ENCODE measurements at regions not wholly inside any gene's neighbourhood (a gene's known extent, or its start where the extent isn't known, plus 50 kb on each side); places are given as distances from the start of the nearest gene placed in this dataset.

DNA sequence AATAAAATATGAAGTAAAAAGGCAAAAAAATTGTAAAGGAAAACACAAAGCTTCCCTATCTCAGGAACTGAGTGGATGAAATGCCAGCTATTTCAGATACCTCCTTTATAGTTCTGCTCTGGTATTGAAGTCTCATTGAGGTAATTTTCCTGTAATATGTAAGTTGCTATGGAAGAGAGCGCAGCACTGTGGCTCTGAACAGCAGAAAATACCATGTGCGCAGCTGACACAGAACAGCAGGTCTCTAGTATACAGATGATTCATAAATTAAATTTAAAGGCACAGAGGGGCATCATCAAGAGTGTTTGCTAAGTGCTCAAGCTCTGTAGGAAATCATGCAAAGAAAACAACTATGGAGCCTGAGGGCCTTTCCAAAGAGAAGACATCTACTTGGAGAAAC lies 315.3 kb upstream of the CDH7 start:
- TF ChIP-seq POLR2AphosphoS5 (IDR thresholded peaks at IDR 0.05) (no peak), POLR2A (IDR thresholded peaks at IDR 0.05; ENCODE audit: low read depth) (no peak)
- TF ChIP-seq, protein P1, sequence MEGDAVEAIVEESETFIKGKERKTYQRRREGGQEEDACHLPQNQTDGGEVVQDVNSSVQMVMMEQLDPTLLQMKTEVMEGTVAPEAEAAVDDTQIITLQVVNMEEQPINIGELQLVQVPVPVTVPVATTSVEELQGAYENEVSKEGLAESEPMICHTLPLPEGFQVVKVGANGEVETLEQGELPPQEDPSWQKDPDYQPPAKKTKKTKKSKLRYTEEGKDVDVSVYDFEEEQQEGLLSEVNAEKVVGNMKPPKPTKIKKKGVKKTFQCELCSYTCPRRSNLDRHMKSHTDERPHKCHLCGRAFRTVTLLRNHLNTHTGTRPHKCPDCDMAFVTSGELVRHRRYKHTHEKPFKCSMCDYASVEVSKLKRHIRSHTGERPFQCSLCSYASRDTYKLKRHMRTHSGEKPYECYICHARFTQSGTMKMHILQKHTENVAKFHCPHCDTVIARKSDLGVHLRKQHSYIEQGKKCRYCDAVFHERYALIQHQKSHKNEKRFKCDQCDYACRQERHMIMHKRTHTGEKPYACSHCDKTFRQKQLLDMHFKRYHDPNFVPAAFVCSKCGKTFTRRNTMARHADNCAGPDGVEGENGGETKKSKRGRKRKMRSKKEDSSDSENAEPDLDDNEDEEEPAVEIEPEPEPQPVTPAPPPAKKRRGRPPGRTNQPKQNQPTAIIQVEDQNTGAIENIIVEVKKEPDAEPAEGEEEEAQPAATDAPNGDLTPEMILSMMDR (IDR thresholded peaks at IDR 0.05): no peak

Data from esophagus muscularis mucosa (tissue), 3 donors.